ENCODE measurements at regions not wholly inside any gene's neighbourhood (a gene's known extent, or its start where the extent isn't known, plus 50 kb on each side); places are given as distances from the start of the nearest gene placed in this dataset.

GRCh38 chr4:72919937-72920336, 149.6 kb downstream of the COX18 start:
- no peaks in the 10 kb centered on the region for H3K27me3 Mint-ChIP-seq (ENCODE audit: low read depth)
- H3K9me3 Mint-ChIP-seq, result no peaks in the 10 kb centered on the region
- no peak overlapping the region for H3K27ac Mint-ChIP-seq
- H3K4me1 Mint-ChIP-seq, result peaks cover 8% of the 10 kb centered on the region
- CTCF ChIA-PET, result no interaction called here
- no peak overlapping the region for H3K4me3 Mint-ChIP-seq
- H3K36me3 Mint-ChIP-seq, result no peaks in the 10 kb centered on the region
- ATAC-seq (no peak), DNase-seq (ENCODE audit: low spot score) (no peak)
- POLR2A ChIA-PET, result no interaction called here
- TF ChIP-seq ZNF671 (CRISPR knock-in tag; IDR thresholded peaks at IDR 0.05) (no peak), TEAD1 (CRISPR knock-in tag; IDR thresholded peaks at IDR 0.05) (no peak), ZSCAN18 (CRISPR knock-in tag; IDR thresholded peaks at IDR 0.05) (no peak), ZNF396 (CRISPR knock-in tag; IDR thresholded peaks at IDR 0.05; ENCODE audit: borderline replicate concordance) (no peak), CTCF (IDR thresholded peaks at IDR 0.05) (no peak), ZNF317 (CRISPR knock-in tag; IDR thresholded peaks at IDR 0.05; ENCODE audit: borderline replicate concordance, low read depth) (no peak)

- TF ChIP-seq ZNF396 (CRISPR knock-in tag; IDR thresholded peaks at IDR 0.05; ENCODE audit: borderline replicate concordance) (no peak), SP1 (CRISPR knock-in tag; conservative IDR thresholded peaks at IDR 0.05) (no peak)
- Mint-ChIP-seq H3K4me3 (no peak overlapping the region), H3K9me3 (no peaks in the 10 kb centered on the region), H3K27ac (no peak overlapping the region), H3K27me3 (ENCODE audit: low read depth) (no peaks in the 10 kb centered on the region), H3K4me1 (peaks cover 8% of the 10 kb centered on the region), H3K36me3 (no peaks in the 10 kb centered on the region)
- CTCF ChIA-PET, result no interaction called here
- DNase-seq (ENCODE audit: low spot score), result no peak
- ATAC-seq, result no peak
- POLR2A ChIA-PET, result no interaction called here
Measured at GRCh38 chr4:72919464-72919863, 150.1 kb downstream of the COX18 start.

GRCh38 chr4:72918362-72918761, 151.2 kb downstream of the COX18 start:
- peaks cover 8% of the 10 kb centered on the region for H3K4me1 Mint-ChIP-seq
- ATAC-seq, result no peak
- H3K4me3 Mint-ChIP-seq, result no peak overlapping the region
- ChIA-PET POLR2A (no interaction called here), CTCF (no interaction called here)
- no peaks in the 10 kb centered on the region for H3K27me3 Mint-ChIP-seq (ENCODE audit: low read depth)
- DNase-seq (ENCODE audit: low spot score), result no peak
- H3K36me3 Mint-ChIP-seq, result no peaks in the 10 kb centered on the region
- no peak overlapping the region for H3K27ac Mint-ChIP-seq
- H3K9me3 Mint-ChIP-seq, result no peaks in the 10 kb centered on the region
- TF ChIP-seq E2F1 (CRISPR knock-in tag; IDR thresholded peaks at IDR 0.05), result no peak
- no peak for TF ChIP-seq RELA (CRISPR knock-in tag; IDR thresholded peaks at IDR 0.05; ENCODE audit: borderline replicate concordance)
- no peak for TF ChIP-seq ERG (CRISPR knock-in tag; IDR thresholded peaks at IDR 0.05)
- no peak for TF ChIP-seq GABPB1 (CRISPR knock-in tag; IDR thresholded peaks at IDR 0.05)
- no peak for TF ChIP-seq CBFB (CRISPR knock-in tag; IDR thresholded peaks at IDR 0.05; ENCODE audit: low read depth)
- TF ChIP-seq ELF4 (CRISPR knock-in tag; IDR thresholded peaks at IDR 0.05; ENCODE audit: low read depth), result no peak
- no peak for TF ChIP-seq USF1 (CRISPR knock-in tag; IDR thresholded peaks at IDR 0.05)
- TF ChIP-seq NR2C2 (CRISPR knock-in tag; IDR thresholded peaks at IDR 0.05), result no peak
- TF ChIP-seq CREM (CRISPR knock-in tag; IDR thresholded peaks at IDR 0.05), result no peak
- TF ChIP-seq ZNF396 (CRISPR knock-in tag; IDR thresholded peaks at IDR 0.05; ENCODE audit: borderline replicate concordance), result no peak
- TF ChIP-seq USF2 (CRISPR knock-in tag; IDR thresholded peaks at IDR 0.05), result no peak
- no peak for TF ChIP-seq KAT7 (CRISPR knock-in tag; IDR thresholded peaks at IDR 0.05; ENCODE audit: borderline replicate concordance)
- no peak for TF ChIP-seq CTCF (IDR thresholded peaks at IDR 0.05)
- TF ChIP-seq PREB (CRISPR knock-in tag; IDR thresholded peaks at IDR 0.05; ENCODE audit: borderline replicate concordance), result no peak
- TF ChIP-seq GTF2I (CRISPR knock-in tag; conservative IDR thresholded peaks at IDR 0.05), result no peak
- TF ChIP-seq ZNF232 (CRISPR knock-in tag; IDR thresholded peaks at IDR 0.05), result no peak

All from WTC11 (cell line).